ENCODE measurements at regions not wholly inside any gene's neighbourhood (a gene's known extent, or its start where the extent isn't known, plus 50 kb on each side); places are given as distances from the start of the nearest gene placed in this dataset.

- TF ChIP-seq, protein P1, sequence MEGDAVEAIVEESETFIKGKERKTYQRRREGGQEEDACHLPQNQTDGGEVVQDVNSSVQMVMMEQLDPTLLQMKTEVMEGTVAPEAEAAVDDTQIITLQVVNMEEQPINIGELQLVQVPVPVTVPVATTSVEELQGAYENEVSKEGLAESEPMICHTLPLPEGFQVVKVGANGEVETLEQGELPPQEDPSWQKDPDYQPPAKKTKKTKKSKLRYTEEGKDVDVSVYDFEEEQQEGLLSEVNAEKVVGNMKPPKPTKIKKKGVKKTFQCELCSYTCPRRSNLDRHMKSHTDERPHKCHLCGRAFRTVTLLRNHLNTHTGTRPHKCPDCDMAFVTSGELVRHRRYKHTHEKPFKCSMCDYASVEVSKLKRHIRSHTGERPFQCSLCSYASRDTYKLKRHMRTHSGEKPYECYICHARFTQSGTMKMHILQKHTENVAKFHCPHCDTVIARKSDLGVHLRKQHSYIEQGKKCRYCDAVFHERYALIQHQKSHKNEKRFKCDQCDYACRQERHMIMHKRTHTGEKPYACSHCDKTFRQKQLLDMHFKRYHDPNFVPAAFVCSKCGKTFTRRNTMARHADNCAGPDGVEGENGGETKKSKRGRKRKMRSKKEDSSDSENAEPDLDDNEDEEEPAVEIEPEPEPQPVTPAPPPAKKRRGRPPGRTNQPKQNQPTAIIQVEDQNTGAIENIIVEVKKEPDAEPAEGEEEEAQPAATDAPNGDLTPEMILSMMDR (IDR thresholded peaks at IDR 0.05) = no peak
- TF ChIP-seq POLR2A (IDR thresholded peaks at IDR 0.05) = no peak
Measured at GRCh38 chr3:144282313-144282712, 310.7 kb downstream of the DIPK2A start.

All from tibial nerve (tissue), 3 donors.